CD4-positive, alpha-beta T cell treated with Interleukin-4 for 4 hours (primary cell): ENCODE measurements at regions not wholly inside any gene's neighbourhood (a gene's known extent, or its start where the extent isn't known, plus 50 kb on each side); places are given as distances from the start of the nearest gene placed in this dataset.

Experiments
- DNase-seq: peaks from one replicate; pipeline ENCODE4 v3.0.0-alpha.2; 2020

GRCh38 chr4:123896446-123897071, 500.0 kb downstream of the SPRY1 start:
- no peak for DNase-seq

GRCh38 chr4:123898946-123899666, 502.5 kb downstream of the SPRY1 start:
- no peak for DNase-seq

GRCh38 chr4:123904882-123905281, 508.3 kb downstream of the SPRY1 start:
- DNase-seq, result no peak

GRCh38 chr4:123913598-123913997, 517.0 kb downstream of the SPRY1 start:
- no peak for DNase-seq

- DNase-seq, result no peak
Measured at GRCh38 chr4:123916821-123917220, 520.2 kb downstream of the SPRY1 start.

GRCh38 chr4:123919576-123920098, 523.0 kb downstream of the SPRY1 start:
- DNase-seq, result no peak

GRCh38 chr4:123921339-123921738, 524.7 kb downstream of the SPRY1 start:
- no peak for DNase-seq

GRCh38 chr4:123922847-123923246, 526.3 kb downstream of the SPRY1 start:
- no peak for DNase-seq

- DNase-seq, result no peak
Measured at GRCh38 chr4:123924536-123924935, 527.9 kb downstream of the SPRY1 start.

- DNase-seq, result no peak
Measured at GRCh38 chr4:123929565-123929964, 533.0 kb downstream of the SPRY1 start.

- DNase-seq, result no peak
Measured at GRCh38 chr4:123930996-123931395, 534.4 kb downstream of the SPRY1 start.

- DNase-seq, result no peak
Measured at GRCh38 chr4:123934096-123934495, 537.5 kb downstream of the SPRY1 start.

- DNase-seq, result no peak
Measured at GRCh38 chr4:123936621-123937043, 540.0 kb downstream of the SPRY1 start.

GRCh38 chr4:123937581-123937980, 541.0 kb downstream of the SPRY1 start:
- DNase-seq, result no peak

- DNase-seq, result no peak
Measured at GRCh38 chr4:123939621-123940020, 543.0 kb downstream of the SPRY1 start.

- DNase-seq, result no peak
Measured at GRCh38 chr4:123940604-123941003, 544.0 kb downstream of the SPRY1 start.

- DNase-seq, result no peak
Measured at GRCh38 chr4:123941306-123941705, 544.7 kb downstream of the SPRY1 start.

- DNase-seq, result no peak
Measured at GRCh38 chr4:123943976-123944375, 547.4 kb downstream of the SPRY1 start.

GRCh38 chr4:123945301-123945700, 548.7 kb downstream of the SPRY1 start:
- no peak for DNase-seq

- no peak for DNase-seq
Measured at GRCh38 chr4:123950530-123950929, 553.9 kb downstream of the SPRY1 start.

GRCh38 chr4:123952530-123953274, 556.1 kb downstream of the SPRY1 start:
- DNase-seq, result no peak

- DNase-seq, result no peak
Measured at GRCh38 chr4:123953566-123953965, 557.0 kb downstream of the SPRY1 start.

- no peak for DNase-seq
Measured at GRCh38 chr4:123954220-123954619, 557.6 kb downstream of the SPRY1 start.
